SK-N-SH treated with all-trans-retinoic acid at 6 μM for 48 hours (cell line): ENCODE measurements at regions not wholly inside any gene's neighbourhood (a gene's known extent, or its start where the extent isn't known, plus 50 kb on each side); places are given as distances from the start of the nearest gene placed in this dataset.

Experiments used
- ATAC-seq: fragments of 200-7000 bp; cut with Tn5 transposase; 3 replicates; pipeline ENCODE4 v1.9.1; 2020; ENCODE audit warnings: mild to moderate bottlenecking, moderate library complexity
- ARNTL ChIP-seq: fragments of 450-650 bp; formaldehyde crosslinking; IDR thresholded peaks from 2 replicates; pipeline ENCODE4 v1.5.0; 2020; ENCODE audit warnings: low read depth, mild to moderate bottlenecking, moderate library complexity, borderline replicate concordance
- BACH2 ChIP-seq: fragments of 250-450 bp; sonication (Bioruptor Pico); IDR thresholded peaks from 2 replicates; pipeline ENCODE4 v1.9.0; 2021; ENCODE audit warnings: mild to moderate bottlenecking, borderline replicate concordance
- CSDC2 ChIP-seq: fragments of 250-450 bp; sonication (Bioruptor Pico); IDR thresholded peaks from 2 replicates; pipeline ENCODE4 v1.5.0; 2020; ENCODE audit warnings: mild to moderate bottlenecking, moderate library complexity
- CSRNP3 ChIP-seq: fragments of 250-450 bp; sonication (Bioruptor Pico); IDR thresholded peaks from 2 replicates; pipeline ENCODE4 v1.5.1; 2021; ENCODE audit warnings: mild to moderate bottlenecking, moderate library complexity
- GLIS3 ChIP-seq: fragments of 250-450 bp; sonication (Bioruptor Pico); IDR thresholded peaks from 2 replicates; pipeline ENCODE4 v1.5.0; 2020; ENCODE audit warnings: mild to moderate bottlenecking, moderate library complexity
- ISL1 ChIP-seq: fragments of 250-450 bp; sonication (Bioruptor Pico); IDR thresholded peaks from 2 replicates; pipeline ENCODE4 v2.1.2; 2022; ENCODE audit warnings: mild to moderate bottlenecking, moderate library complexity
- OSR1 ChIP-seq: fragments of 250-450 bp; sonication (Bioruptor Pico); IDR thresholded peaks from 2 replicates; pipeline ENCODE4 v1.8.0; 2022; ENCODE audit warnings: moderate library complexity, mild to moderate bottlenecking, inconsistent platforms
- PATZ1 ChIP-seq: fragments of 250-450 bp; sonication (Bioruptor Pico); IDR thresholded peaks from 2 replicates; pipeline ENCODE4 v1.8.0; 2020; ENCODE audit warnings: mild to moderate bottlenecking, moderate library complexity, borderline replicate concordance
- RARB ChIP-seq: fragments of 250-450 bp; sonication (Bioruptor Pico); IDR thresholded peaks from 2 replicates; pipeline ENCODE4 v1.8.0; 2021; ENCODE audit warnings: mild to moderate bottlenecking, moderate library complexity
- SNAI2 ChIP-seq: fragments of 250-450 bp; sonication (Bioruptor Pico); IDR thresholded peaks from 2 replicates; pipeline ENCODE4 v1.5.0; 2020; ENCODE audit warnings: mild to moderate bottlenecking, moderate library complexity
- TCF4 ChIP-seq: fragments of 250-450 bp; sonication (Bioruptor Pico); IDR thresholded peaks from 2 replicates; pipeline ENCODE4 v1.8.0; 2021; ENCODE audit warnings: mild to moderate bottlenecking, moderate library complexity, borderline replicate concordance
- TOX ChIP-seq: fragments of 250-450 bp; sonication (Bioruptor Pico); IDR thresholded peaks from 2 replicates; pipeline ENCODE4 v1.8.0; 2021; ENCODE audit warnings: mild to moderate bottlenecking, moderate library complexity, borderline replicate concordance
- ZC3H10 ChIP-seq: fragments of 250-450 bp; sonication (Bioruptor Pico); IDR thresholded peaks from 2 replicates; pipeline ENCODE4 v1.5.1; 2021; ENCODE audit warnings: mild to moderate bottlenecking, moderate library complexity
- ZFP3 ChIP-seq: fragments of 250-450 bp; sonication (Bioruptor Pico); IDR thresholded peaks from 2 replicates; pipeline ENCODE4 v1.5.0; 2020; ENCODE audit warnings: mild to moderate bottlenecking, moderate library complexity
- ZFP30 ChIP-seq: fragments of 450-650 bp; formaldehyde crosslinking; IDR thresholded peaks from 2 replicates; pipeline ENCODE4 v1.5.0; 2022; ENCODE audit warnings: mild to moderate bottlenecking, moderate library complexity
- ZNF565 ChIP-seq: fragments of 450-650 bp; formaldehyde crosslinking; conservative IDR thresholded peaks from 2 replicates; pipeline ENCODE4 v1.5.0; 2020; ENCODE audit warnings: low read depth, mild to moderate bottlenecking, moderate library complexity
- ZNF70 ChIP-seq: fragments of 450-650 bp; formaldehyde crosslinking; IDR thresholded peaks from 2 replicates; pipeline ENCODE4 v1.5.0; 2020; ENCODE audit warnings: mild to moderate bottlenecking, moderate library complexity
- ZNF8 ChIP-seq: fragments of 450-650 bp; formaldehyde crosslinking; IDR thresholded peaks from 2 replicates; pipeline ENCODE4 v1.5.0; 2020; ENCODE audit warnings: mild to moderate bottlenecking, moderate library complexity
- TF ChIP-seq, protein P1 (sequence below): fragments of 250-450 bp; sonication (Bioruptor Pico); IDR thresholded peaks from 2 replicates; pipeline ENCODE4 v1.8.0; 2021; ENCODE audit warnings: low read depth, mild to moderate bottlenecking, moderate library complexity, borderline replicate concordance
- TF ChIP-seq, protein P2 (sequence below): fragments of 250-450 bp; sonication (Bioruptor Pico); IDR thresholded peaks from 2 replicates; pipeline ENCODE4 v1.5.0; 2020; ENCODE audit warnings: mild to moderate bottlenecking, moderate library complexity

- no peak for ATAC-seq
- TF ChIP-seq SNAI2 (CRISPR knock-in tag) (no peak), ZC3H10 (no peak), ZNF8 (CRISPR knock-in tag) (no peak), TOX (no peak), TCF4 (CRISPR knock-in tag) (no peak), ARNTL (CRISPR knock-in tag) (no peak), ZFP3 (CRISPR knock-in tag) (no peak)
These were observed 1591.3 kb downstream of the ADGRL3 start for GRCh38 chr4:62791386-62791785.

DNA sequence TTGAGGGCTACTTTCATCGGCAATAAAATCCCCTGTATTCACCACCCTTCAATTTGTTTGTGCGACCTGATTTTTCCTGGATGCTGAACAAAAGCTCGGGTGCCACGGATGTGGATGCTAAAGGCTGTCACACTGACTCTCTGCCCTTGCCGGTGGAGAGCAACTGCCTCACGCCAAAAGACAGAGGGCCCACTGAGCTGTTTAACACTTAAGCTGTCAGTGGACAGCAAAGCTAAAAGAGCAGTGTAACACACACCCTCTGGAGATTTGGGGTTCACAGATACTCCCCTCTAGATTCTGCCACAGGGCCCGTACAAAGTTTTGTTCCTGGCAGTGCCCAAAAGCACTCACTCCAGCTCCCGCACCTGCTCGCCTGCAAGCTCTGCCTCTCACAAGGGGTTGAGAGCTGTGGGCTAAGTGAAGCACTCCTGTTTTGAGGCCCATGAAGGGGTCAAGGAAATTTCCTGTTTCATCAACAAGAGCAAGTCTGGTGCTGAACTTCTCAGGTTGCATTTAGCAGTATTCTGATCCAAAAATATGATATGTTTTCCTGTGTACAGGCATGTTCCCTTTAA lies 1571.9 kb downstream of the ADGRL3 start:
- TF ChIP-seq, protein P1, sequence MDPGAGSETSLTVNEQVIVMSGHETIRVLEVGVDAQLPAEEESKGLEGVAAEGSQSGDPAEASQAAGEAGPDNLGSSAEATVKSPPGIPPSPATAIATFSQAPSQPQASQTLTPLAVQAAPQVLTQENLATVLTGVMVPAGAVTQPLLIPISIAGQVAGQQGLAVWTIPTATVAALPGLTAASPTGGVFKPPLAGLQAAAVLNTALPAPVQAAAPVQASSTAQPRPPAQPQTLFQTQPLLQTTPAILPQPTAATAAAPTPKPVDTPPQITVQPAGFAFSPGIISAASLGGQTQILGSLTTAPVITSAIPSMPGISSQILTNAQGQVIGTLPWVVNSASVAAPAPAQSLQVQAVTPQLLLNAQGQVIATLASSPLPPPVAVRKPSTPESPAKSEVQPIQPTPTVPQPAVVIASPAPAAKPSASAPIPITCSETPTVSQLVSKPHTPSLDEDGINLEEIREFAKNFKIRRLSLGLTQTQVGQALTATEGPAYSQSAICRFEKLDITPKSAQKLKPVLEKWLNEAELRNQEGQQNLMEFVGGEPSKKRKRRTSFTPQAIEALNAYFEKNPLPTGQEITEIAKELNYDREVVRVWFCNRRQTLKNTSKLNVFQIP (CRISPR knock-in tag) = no peak
- TF ChIP-seq ARNTL (CRISPR knock-in tag) (no peak), ZFP3 (CRISPR knock-in tag) (no peak), ZFP30 (CRISPR knock-in tag) (no peak), ISL1 (CRISPR knock-in tag) (no peak), ZNF565 (CRISPR knock-in tag) (no peak), ZNF8 (CRISPR knock-in tag) (no peak), ZNF70 (no peak), CSRNP3 (no peak), BACH2 (CRISPR knock-in tag) (no peak), OSR1 (CRISPR knock-in tag) (no peak), PATZ1 (CRISPR knock-in tag) (no peak), CSDC2 (CRISPR knock-in tag) (no peak), GLIS3 (CRISPR knock-in tag) (no peak), ZC3H10 (no peak)

GRCh38 chr4:62740296-62740695 lies 1540.2 kb downstream of the ADGRL3 start:
- no peak for TF ChIP-seq GLIS3 (CRISPR knock-in tag)
- TF ChIP-seq TCF4 (CRISPR knock-in tag) = no peak
- TF ChIP-seq PATZ1 (CRISPR knock-in tag) = no peak
- no peak for TF ChIP-seq RARB (CRISPR knock-in tag)
- no peak for TF ChIP-seq CSDC2 (CRISPR knock-in tag)
- no peak for TF ChIP-seq CSRNP3
- no peak for TF ChIP-seq SNAI2 (CRISPR knock-in tag)
- TF ChIP-seq, protein P2, sequence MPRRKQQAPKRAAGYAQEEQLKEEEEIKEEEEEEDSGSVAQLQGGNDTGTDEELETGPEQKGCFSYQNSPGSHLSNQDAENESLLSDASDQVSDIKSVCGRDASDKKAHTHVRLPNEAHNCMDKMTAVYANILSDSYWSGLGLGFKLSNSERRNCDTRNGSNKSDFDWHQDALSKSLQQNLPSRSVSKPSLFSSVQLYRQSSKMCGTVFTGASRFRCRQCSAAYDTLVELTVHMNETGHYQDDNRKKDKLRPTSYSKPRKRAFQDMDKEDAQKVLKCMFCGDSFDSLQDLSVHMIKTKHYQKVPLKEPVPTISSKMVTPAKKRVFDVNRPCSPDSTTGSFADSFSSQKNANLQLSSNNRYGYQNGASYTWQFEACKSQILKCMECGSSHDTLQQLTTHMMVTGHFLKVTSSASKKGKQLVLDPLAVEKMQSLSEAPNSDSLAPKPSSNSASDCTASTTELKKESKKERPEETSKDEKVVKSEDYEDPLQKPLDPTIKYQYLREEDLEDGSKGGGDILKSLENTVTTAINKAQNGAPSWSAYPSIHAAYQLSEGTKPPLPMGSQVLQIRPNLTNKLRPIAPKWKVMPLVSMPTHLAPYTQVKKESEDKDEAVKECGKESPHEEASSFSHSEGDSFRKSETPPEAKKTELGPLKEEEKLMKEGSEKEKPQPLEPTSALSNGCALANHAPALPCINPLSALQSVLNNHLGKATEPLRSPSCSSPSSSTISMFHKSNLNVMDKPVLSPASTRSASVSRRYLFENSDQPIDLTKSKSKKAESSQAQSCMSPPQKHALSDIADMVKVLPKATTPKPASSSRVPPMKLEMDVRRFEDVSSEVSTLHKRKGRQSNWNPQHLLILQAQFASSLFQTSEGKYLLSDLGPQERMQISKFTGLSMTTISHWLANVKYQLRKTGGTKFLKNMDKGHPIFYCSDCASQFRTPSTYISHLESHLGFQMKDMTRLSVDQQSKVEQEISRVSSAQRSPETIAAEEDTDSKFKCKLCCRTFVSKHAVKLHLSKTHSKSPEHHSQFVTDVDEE (CRISPR knock-in tag) = no peak
- TF ChIP-seq, protein P1 (CRISPR knock-in tag) = no peak

More for the DNA sequence above, 1571.9 kb downstream of the ADGRL3 start:
- ATAC-seq = no peak

More at GRCh38 chr4:62740296-62740695, 1540.2 kb downstream of the ADGRL3 start:
- ATAC-seq = no peak
